DND-41 (cell line): ENCODE measurements at regions not wholly inside any gene's neighbourhood (a gene's known extent, or its start where the extent isn't known, plus 50 kb on each side); places are given as distances from the start of the nearest gene placed in this dataset.

Experiments
- EZH2 ChIP-seq: IDR thresholded peaks from 3 replicates; pipeline ENCODE4 v1.6.1; 2012; ENCODE audit warnings: borderline replicate concordance, low read depth, mild to moderate bottlenecking, moderate library complexity, low read length, inconsistent platforms; ENCODE audit not compliant: severe bottlenecking
- TF ChIP-seq, protein P1 (sequence below): IDR thresholded peaks from 2 replicates; pipeline ENCODE4 v1.5.1; 2012; ENCODE audit warnings: borderline replicate concordance, low read length, moderate library complexity, mild to moderate bottlenecking; ENCODE audit not compliant: poor library complexity, severe bottlenecking; ENCODE audit errors: extremely low read depth

DNA sequence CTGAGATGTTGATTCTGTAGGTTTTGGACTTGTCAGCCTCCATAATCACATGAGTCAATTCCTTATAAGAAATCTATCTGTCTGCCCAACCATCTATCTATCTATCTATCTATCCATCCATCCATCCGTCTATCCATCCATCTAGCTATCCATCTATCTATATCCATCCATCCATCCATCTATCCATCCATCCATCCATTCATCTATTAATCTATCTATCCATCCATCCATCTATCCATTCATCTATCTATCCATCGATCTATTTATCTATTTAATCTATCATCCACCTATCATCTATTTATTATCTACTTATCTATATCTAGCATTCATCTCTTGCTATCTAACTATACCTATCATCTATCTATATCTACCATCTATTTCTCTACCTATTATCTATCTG, 357.2 kb upstream of the ZNF507 start:
- TF ChIP-seq EZH2, result no peak
- TF ChIP-seq, protein P1, sequence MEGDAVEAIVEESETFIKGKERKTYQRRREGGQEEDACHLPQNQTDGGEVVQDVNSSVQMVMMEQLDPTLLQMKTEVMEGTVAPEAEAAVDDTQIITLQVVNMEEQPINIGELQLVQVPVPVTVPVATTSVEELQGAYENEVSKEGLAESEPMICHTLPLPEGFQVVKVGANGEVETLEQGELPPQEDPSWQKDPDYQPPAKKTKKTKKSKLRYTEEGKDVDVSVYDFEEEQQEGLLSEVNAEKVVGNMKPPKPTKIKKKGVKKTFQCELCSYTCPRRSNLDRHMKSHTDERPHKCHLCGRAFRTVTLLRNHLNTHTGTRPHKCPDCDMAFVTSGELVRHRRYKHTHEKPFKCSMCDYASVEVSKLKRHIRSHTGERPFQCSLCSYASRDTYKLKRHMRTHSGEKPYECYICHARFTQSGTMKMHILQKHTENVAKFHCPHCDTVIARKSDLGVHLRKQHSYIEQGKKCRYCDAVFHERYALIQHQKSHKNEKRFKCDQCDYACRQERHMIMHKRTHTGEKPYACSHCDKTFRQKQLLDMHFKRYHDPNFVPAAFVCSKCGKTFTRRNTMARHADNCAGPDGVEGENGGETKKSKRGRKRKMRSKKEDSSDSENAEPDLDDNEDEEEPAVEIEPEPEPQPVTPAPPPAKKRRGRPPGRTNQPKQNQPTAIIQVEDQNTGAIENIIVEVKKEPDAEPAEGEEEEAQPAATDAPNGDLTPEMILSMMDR, result no peak
